COLO829 (cell line): ENCODE measurements at regions not wholly inside any gene's neighbourhood (a gene's known extent, or its start where the extent isn't known, plus 50 kb on each side); places are given as distances from the start of the nearest gene placed in this dataset.

Experiments used
- DNase-seq: peaks from one replicate; pipeline ENCODE4 v3.0.0; 2012; ENCODE audit warnings: low spot score

DNA sequence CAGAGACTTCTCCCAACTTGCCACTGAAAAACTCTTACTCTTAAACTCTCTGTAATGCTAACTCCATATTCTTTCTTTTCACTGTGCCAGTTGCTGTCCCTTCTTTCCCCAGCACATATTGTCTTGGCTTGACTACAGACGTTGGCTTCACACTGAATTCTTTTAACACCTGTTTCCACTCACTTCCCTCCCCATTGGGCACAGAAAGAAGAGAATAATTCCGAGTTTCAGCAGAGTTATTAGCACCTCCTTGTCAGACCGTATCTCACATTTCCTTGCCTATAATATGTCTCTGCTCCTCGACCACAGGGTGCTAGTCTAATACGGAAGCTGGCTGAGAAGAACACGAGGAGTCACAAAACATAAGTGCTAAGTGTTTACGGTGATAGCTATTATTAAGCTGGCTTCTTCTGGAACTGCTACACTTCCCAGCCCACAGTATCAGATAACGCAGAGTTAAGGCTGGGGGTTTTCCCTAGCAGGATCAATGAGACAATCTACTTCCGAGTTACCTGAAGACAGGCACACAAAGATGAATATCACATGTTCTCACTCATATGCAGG is 188.5 kb upstream of the CDH8 start:
- DNase-seq, result no peak

GRCh38 chr16:62216837-62217236 is 180.6 kb upstream of the CDH8 start:
- DNase-seq, result no peak

- DNase-seq, result no peak
Observed at GRCh38 chr16:62213763-62214162, 177.5 kb upstream of the CDH8 start.

GRCh38 chr16:62208934-62209333 is 172.7 kb upstream of the CDH8 start:
- no peak for DNase-seq

DNA sequence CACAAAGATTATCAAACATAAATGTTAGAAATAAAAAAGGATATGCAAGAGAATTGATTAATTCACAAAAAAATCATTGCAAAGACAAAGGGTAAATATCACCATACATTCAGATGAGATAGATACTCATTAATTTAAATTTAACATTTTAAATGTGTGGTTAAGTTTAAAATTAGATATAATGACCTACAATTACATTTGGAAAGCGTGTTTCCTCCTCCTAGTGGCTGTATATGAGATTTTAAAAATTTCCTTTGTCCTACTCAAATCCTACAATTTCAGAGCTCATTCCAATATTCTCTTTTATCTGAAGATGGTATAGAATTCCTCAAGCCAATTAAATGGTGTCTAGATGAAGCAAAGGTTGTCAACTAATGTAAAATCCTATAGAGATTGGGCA is 169.2 kb upstream of the CDH8 start:
- no peak for DNase-seq

GRCh38 chr16:62201911-62202310 is 165.7 kb upstream of the CDH8 start:
- DNase-seq, result no peak

- no peak for DNase-seq
Observed at GRCh38 chr16:62194828-62195227, 158.6 kb upstream of the CDH8 start.

DNA sequence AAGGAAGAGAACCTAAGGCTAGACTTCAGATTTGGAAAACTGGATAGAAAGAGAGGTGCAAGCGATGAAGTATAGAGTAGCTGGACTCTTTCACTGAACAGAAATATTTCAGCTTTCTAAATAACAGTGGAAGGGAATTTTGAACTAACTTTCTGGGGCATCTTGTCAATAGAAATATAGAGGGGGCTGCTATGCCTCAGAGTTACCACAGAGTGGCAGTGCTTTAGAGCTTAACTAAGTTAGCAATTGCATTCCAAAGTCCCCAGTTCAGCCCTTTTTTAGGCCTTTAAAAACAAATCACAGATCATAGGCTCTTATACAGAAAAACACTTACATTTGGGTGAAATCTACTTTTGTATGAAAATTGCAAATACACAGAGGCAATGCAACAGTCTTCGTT is 154.2 kb upstream of the CDH8 start:
- DNase-seq, result peak; percentile 13

DNA sequence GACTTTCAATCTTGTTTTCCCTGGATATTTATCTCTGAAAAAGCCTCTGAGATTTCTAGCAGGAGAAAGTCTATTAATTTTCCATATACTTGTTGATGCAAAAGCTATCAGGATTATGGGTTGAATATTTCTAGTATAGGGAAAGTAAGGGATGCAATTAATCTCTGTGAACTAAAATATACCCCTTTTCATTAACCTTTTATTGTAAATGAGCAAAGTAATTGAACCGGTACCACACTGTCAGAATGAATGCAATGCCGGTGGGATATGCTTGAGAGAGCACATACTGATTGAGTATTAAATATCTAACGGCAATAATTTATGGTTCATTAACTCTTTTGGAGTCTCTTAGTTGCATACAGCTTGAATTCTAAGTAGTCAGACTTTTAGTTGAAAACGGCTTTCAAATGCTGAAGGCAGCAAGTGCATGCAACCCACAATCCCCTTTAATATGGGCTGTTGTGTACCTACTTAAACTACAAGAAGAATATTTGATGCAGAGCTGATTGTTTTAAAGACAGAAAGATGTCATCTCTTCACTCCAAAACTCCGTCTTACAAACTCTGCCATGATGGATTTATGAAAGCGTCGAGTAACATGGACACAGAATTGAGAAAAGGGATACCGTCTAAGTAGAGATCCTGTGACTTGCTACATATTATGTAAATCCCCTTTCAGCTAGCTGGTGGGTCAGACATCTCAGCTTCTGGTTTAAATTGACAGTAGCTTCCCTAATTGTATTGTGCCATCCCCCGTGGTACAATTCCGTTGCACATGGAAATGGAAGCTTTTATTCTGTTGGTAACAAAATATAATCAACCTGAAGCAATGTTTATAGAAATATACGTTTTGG is 141.3 kb upstream of the CDH8 start:
- DNase-seq, result no peak

DNA sequence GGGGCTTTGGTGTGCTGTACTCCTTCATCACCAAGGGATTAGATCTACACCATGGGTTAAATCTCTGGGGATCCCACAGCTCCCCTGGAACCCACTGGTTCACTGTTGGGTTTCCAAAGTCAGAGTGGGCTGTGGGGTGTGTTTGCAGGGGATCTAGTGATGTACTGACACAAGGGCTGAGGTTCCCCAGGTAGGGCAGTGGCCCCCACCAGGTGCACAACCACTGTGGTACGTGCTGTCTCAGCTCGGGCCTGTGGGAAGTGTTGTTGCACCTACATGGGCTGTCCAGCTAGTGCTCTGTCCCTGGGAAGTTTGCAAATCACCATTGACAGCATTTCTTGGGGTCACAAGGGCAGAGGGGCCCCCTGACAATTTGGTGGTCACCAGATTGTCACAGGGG is 134.4 kb upstream of the CDH8 start:
- no peak for DNase-seq

- DNase-seq, result no peak
Observed at GRCh38 chr16:62167551-62167950, 131.3 kb upstream of the CDH8 start.

DNA sequence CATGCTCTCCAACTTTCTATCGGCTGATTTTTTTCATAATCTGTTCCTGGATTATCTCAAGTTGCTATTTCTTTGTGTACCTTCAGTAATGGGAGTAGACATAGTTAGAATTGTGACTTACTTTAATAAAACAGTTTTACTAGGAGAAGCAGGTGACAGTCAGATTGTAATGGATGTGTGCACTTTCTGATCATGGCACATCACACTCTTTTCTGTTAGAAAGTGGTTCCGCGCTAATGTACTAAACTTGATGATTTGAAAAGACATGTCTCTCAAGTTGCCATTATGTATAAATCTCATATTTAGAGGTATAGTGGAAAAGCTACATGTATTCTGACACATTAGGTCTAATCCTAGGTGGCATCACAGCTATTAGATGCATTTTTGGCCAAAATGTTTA is 121.3 kb upstream of the CDH8 start:
- DNase-seq, result no peak

DNA sequence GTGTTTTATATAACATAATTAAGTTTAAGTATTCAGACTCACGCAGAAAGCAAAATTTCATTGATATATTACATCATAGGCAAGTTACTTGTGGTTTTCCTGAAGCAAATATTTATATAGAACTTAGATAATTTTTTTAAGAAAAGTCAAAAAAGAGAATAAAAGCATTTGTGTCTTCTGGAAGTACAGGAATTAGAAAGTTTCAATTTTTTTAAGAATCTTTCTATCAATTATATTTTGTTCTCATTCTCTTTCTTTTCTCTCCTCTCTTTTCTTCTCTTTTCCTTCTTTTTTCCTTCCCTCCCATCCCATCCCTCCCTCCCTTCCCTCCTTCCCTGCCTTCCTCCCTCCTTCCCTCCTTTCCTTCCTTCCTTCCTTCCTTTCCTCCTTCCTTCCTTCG is 120.7 kb upstream of the CDH8 start:
- DNase-seq, result no peak

- no peak for DNase-seq
Observed at GRCh38 chr16:62149631-62150030, 113.4 kb upstream of the CDH8 start.

- DNase-seq, result no peak
Observed at GRCh38 chr16:62137996-62138395, 101.8 kb upstream of the CDH8 start.

GRCh38 chr16:62135911-62136310 is 99.7 kb upstream of the CDH8 start:
- DNase-seq, result no peak

DNA sequence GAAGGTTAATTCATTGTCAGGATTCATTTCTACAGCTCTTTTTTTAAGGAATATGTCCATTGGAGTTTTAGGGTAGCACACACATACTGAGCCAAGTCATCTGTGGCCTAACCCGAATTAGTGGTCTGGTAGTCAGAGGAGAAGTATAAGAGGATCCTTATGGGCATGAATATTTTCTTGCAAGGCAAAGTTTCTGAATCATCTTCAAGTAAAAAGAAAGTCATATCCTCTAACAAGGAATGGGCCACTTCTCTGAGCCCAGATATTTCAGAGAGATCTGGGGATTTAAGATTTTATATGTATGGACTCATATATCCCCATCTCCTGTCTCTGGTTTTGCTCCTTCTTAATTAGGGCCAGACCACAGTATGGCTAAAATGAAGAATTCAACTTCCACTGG is 99.2 kb upstream of the CDH8 start:
- no peak for DNase-seq

DNA sequence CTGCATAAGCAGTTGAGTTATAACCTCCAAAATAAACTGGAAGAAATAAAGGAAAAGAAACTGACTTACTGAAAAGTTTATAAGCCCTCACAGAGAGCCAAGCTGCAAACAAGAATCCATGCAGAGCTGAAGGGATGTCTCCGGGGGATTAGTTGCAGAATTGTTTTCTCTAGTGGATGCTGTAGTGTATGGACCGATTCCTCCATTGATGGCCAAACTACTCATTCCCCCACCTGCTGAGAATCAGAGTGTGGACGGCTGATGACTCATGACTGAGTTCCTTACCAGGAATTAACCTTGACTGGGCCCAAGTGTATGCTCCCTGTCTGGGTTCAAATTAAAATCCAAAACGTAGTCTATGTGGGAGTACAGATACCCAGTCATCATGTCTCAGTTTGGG is 93.9 kb upstream of the CDH8 start:
- no peak for DNase-seq

DNA sequence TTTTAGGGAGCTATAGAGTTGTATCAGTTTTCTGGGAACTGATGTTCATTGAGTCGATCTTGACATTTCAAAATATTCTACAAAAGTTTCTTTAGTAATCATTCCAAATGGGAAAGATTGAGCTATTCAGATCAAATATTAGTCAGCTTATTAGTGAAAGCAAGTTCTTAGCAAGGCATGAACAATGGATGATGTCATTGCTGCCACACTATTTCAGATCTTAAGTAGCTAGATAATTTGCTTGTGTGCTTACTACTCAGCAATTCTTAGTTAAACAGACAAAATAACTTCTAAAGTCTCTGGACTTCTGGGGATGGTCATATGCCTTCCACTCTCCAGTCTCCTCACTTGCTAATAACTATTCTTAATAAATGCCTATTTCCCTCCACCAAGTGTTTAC is 69.0 kb upstream of the CDH8 start:
- DNase-seq, result no peak

DNA sequence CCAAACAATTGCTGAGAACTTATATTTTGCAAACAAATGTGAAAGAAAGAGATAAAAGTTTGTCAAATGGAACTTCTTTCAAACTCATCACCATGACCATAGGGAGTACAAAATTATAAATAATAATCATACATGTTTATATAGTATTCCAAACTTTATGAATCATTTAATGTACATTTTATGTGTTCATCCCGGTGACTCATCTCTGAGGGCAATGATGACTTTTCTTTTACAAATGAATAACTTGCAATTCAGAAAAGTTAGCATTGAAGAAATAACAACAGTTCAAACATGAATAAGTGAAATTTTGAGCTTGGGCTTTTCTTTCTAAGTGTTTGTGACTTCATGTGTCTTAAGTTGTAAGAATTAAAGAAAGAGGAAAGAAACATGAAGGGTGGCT is 66.3 kb upstream of the CDH8 start:
- no peak for DNase-seq

GRCh38 chr16:62100651-62101050 is 64.4 kb upstream of the CDH8 start:
- DNase-seq, result no peak

DNA sequence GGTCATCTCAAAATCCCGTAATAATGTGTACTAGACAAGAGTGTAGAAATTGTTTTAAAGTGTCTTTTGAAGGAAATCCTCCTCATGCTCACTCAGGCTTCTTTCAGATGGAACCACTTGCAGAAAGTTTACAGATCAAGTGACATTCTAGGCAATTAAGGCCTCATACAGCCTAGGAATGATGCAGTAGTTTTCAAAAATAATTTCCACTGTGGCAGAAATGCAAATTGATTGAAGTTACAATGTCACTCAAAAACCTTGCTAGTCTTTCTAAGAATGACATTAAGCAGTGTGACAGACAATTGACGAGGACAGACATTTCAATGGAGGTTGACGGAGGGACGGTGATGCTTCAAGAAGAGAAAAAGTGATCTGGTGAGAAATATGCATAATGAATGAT is 53.5 kb upstream of the CDH8 start:
- DNase-seq, result no peak

- DNase-seq, result no peak
Observed at GRCh38 chr16:62088731-62089410, 52.6 kb upstream of the CDH8 start.
